SU-DHL-6 (cell line): ENCODE measurements at regions not wholly inside any gene's neighbourhood (a gene's known extent, or its start where the extent isn't known, plus 50 kb on each side); places are given as distances from the start of the nearest gene placed in this dataset.

Source experiments
- H2AFZ ChIP-seq: fragments of 200-600 bp; sonication (generic); 2 replicates; pipeline ENCODE4 v1.6.1; 2014; ENCODE audit warnings: low read depth, mild to moderate bottlenecking, moderate library complexity, mixed read lengths, antibody characterized with exemption, low read length; ENCODE audit not compliant: severe bottlenecking
- H3F3A ChIP-seq: fragments of 200-600 bp; shearing (Covaris generic); 2 replicates; pipeline ENCODE4 v1.6.0; 2016; ENCODE audit warnings: antibody characterized with exemption, mild to moderate bottlenecking; ENCODE audit not compliant: insufficient read depth
- H3K27ac ChIP-seq: fragments of 200-600 bp; sonication (generic); 2 replicates; pipeline ENCODE4 v1.5.1; 2016; ENCODE audit warnings: low read depth, mild to moderate bottlenecking, low read length, moderate library complexity, mixed read lengths
- H3K27me3 ChIP-seq: fragments of 200-600 bp; sonication (generic), shearing (Covaris generic); 2 replicates; pipeline ENCODE4 v1.6.0; 2014; ENCODE audit warnings: mild to moderate bottlenecking, low read length
- H3K36me3 ChIP-seq: fragments of 200-600 bp; sonication (generic); 2 replicates; pipeline ENCODE4 v1.6.1; 2014; ENCODE audit warnings: mild to moderate bottlenecking, low read length, mixed read lengths
- H3K4me2 ChIP-seq: fragments of 300-600, 200-600 bp; shearing (Covaris generic), sonication (generic); 2 replicates; pipeline ENCODE4 v1.6.0; 2014; ENCODE audit warnings: low read length, low read depth, mild to moderate bottlenecking; ENCODE audit not compliant: poor library complexity, severe bottlenecking
- H3K4me3 ChIP-seq: fragments of 200-600 bp; sonication (generic); 2 replicates; pipeline ENCODE4 v1.5.1; 2014; ENCODE audit warnings: antibody characterized with exemption, low read length, mild to moderate bottlenecking, mixed read lengths; ENCODE audit not compliant: insufficient read depth, poor library complexity, severe bottlenecking
- H3K79me2 ChIP-seq: fragments of 200-600 bp; sonication (generic); 2 replicates; pipeline ENCODE4 v1.6.1; 2014; ENCODE audit warnings: mild to moderate bottlenecking, low read length, moderate library complexity; ENCODE audit not compliant: insufficient read depth
- H3K9ac ChIP-seq: fragments of 200-600 bp; sonication (generic); 2 replicates; pipeline ENCODE4 v1.7.0; 2014; ENCODE audit warnings: mild to moderate bottlenecking, low read length
- H3K9me2 ChIP-seq: fragments of 200-600 bp; sonication (generic); replicated peaks from 2 replicates; pipeline ENCODE4 v1.6.1; 2014; ENCODE audit warnings: low read length; ENCODE audit not compliant: insufficient read depth
- H3K9me3 ChIP-seq: fragments of 200-600 bp; sonication (generic); 2 replicates; pipeline ENCODE4 v1.6.1; 2014; ENCODE audit warnings: low read length, mixed read lengths; ENCODE audit not compliant: insufficient read depth
- H4K20me1 ChIP-seq: fragments of 200-600 bp; sonication (generic); 2 replicates; pipeline ENCODE4 v1.6.1; 2014; ENCODE audit warnings: low read depth, mild to moderate bottlenecking, antibody characterized with exemption, low read length, moderate library complexity, mixed read lengths
- CTCF ChIP-seq: fragments of 200-600 bp; sonication (generic); IDR thresholded peaks from one replicate; pipeline ENCODE4 v1.5.1; 2017; ENCODE audit warnings: antibody characterized with exemption, mild to moderate bottlenecking, low read length, moderate library complexity; ENCODE audit not compliant: insufficient read depth, poor library complexity, severe bottlenecking
- EZH2phosphoT487 ChIP-seq: fragments of 200-600 bp; sonication (generic), shearing (Covaris generic); conservative IDR thresholded peaks from 2 replicates; pipeline ENCODE4 v1.6.1; 2018; ENCODE audit warnings: mild to moderate bottlenecking, antibody characterized with exemption, low read length, moderate library complexity, mixed read lengths

DNA sequence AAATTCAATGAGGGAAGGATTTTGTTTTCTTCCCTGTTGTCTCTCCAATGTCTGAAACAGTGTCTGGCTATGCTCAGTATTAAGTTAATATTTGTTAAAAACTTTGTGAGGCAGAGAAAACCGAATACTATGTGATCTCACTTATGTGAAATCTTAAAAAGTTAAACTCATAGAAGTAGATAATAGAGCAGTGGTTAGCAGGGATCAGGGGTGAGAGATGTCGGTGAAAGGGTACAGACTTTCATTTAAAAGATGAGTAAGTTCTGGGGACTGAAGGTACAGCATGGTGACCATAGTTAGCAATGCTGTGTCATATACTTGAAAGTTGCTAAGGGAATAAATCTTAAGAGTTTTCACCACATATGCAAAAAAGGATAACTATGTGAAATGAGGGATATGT lies 244.6 kb downstream of the AASDHPPT start:
- Histone ChIP-seq H3F3A (no peaks in the 10 kb centered on the region), H2AFZ (no peak overlapping the region), H3K27ac (no peak overlapping the region), H3K4me2 (no peak overlapping the region), H3K79me2 (no peaks in the 10 kb centered on the region), H3K9me2 (no peaks in the 10 kb centered on the region), H3K36me3 (no peaks in the 10 kb centered on the region), H3K9me3 (no peaks in the 10 kb centered on the region), H3K4me3 (no peak overlapping the region), H3K9ac (no peak overlapping the region), H4K20me1 (no peaks in the 10 kb centered on the region), H3K27me3 (no peaks in the 10 kb centered on the region)
- TF ChIP-seq CTCF (no peak), EZH2phosphoT487 (no peak)

GRCh38 chr11:106326087-106326486 lies 248.6 kb downstream of the AASDHPPT start:
- Histone ChIP-seq H3K4me2 (no peak overlapping the region), H3K27ac (no peak overlapping the region), H3K36me3 (no peaks in the 10 kb centered on the region), H3F3A (no peaks in the 10 kb centered on the region), H3K27me3 (no peaks in the 10 kb centered on the region), H3K79me2 (no peaks in the 10 kb centered on the region), H2AFZ (no peak overlapping the region), H3K9me2 (no peaks in the 10 kb centered on the region), H4K20me1 (no peaks in the 10 kb centered on the region), H3K4me3 (no peak overlapping the region), H3K9me3 (no peaks in the 10 kb centered on the region), H3K9ac (no peak overlapping the region)
- TF ChIP-seq CTCF (no peak), EZH2phosphoT487 (no peak)

DNA sequence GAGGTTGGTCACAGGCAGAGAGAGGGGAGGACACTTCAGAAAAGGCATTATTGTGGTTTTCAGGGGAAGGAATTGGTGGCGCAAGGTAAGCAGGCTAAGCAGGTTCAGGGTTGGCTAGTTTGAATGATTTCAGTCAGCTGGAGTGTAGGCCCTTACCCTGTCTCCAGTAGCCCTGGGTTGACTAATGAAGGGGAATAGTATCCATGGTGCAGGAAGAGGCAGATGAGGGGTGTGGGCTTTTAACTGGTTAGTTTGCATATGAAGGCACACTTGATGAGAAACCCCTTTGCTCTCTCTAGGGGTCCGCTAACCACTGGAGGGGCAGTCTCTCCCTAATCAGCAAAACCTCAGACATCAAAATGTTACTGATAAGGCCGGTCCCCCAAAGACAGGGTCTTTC lies 249.7 kb downstream of the AASDHPPT start:
- Histone ChIP-seq H3K9me2 (no peaks in the 10 kb centered on the region), H3K4me2 (no peak overlapping the region), H3K9me3 (no peaks in the 10 kb centered on the region), H3K27me3 (no peaks in the 10 kb centered on the region), H3K27ac (no peak overlapping the region), H3K4me3 (no peak overlapping the region), H3K79me2 (no peaks in the 10 kb centered on the region), H3K36me3 (no peaks in the 10 kb centered on the region), H3K9ac (no peak overlapping the region), H3F3A (no peaks in the 10 kb centered on the region), H4K20me1 (no peaks in the 10 kb centered on the region), H2AFZ (no peak overlapping the region)
- TF ChIP-seq CTCF (no peak), EZH2phosphoT487 (no peak)

DNA sequence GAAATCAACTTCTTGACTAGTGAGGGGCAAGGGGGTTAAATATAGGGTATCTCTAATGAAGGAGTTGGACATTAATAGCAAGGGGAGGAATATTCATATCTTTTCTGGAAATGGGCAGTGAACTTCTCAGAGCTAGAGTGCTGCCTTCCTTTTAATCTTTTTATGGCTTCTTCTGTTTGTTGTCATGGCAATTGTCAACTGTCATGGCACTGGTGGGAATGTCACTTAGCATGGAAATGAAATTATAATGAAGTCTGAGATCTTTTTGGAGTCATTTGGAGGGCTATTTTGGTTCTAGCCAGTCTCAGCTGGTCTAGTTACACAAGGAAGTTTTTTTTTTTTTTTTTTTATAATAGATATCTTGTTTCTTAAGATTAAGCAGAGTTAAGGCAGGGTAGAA lies 250.2 kb downstream of the AASDHPPT start:
- H3K9me2 ChIP-seq: no peaks in the 10 kb centered on the region
- H3K4me3 ChIP-seq: no peak overlapping the region
- no peak overlapping the region for H2AFZ ChIP-seq
- H3K27me3 ChIP-seq: no peaks in the 10 kb centered on the region
- no peaks in the 10 kb centered on the region for H3F3A ChIP-seq
- no peak overlapping the region for H3K9ac ChIP-seq
- H3K36me3 ChIP-seq: no peaks in the 10 kb centered on the region
- no peak overlapping the region for H3K4me2 ChIP-seq
- TF ChIP-seq CTCF: no peak
- no peak for TF ChIP-seq EZH2phosphoT487
- no peak overlapping the region for H3K27ac ChIP-seq
- H3K79me2 ChIP-seq: no peaks in the 10 kb centered on the region
- no peaks in the 10 kb centered on the region for H3K9me3 ChIP-seq
- H4K20me1 ChIP-seq: no peaks in the 10 kb centered on the region
